ENCODE measurements at regions not wholly inside any gene's neighbourhood (a gene's known extent, or its start where the extent isn't known, plus 50 kb on each side); places are given as distances from the start of the nearest gene placed in this dataset.

DNA sequence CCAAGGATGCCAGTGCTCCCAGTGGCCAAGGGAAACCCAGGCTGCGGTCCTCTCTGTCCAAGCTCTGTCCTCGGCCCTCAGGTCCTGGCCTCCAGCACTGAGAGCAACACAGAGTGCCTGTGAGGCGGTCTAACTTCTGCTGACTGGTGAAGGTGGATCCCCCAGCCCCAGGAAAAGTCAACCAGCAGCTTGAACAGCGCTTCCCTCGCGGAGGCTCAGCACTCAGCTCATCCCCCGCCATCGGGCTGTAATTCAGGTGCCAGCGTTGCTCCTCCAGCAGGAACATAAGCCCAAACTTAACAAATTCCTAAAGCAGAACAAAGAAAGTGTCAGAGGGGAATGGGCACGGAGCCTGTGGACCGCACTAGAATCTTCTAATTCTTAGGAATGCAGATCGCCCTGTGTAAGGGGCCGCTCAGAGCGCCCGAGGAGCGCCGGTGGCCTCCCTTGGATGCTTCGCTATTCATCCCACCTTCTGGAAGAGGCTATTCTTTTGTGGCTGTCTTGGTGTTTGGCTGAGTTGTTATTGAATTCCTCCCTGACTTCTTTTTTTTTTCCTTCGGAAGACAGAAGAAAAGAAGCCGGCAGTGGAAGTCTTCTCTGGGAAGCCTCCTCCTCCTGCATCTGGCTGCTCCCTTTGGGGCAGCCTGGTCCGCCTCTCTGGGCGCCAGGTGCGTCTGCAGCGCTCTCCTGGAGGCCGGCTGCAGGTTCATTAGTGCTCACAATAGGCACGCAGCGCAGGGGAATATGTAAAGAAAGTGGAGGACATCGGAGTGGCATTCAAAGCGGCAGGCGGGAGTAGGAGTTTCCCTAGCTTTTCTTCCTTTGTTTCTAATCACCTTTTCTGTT, 905.6 kb downstream of the TSN start (continued):
- TF ChIP-seq ZKSCAN1 (IDR thresholded peaks at IDR 0.05; ENCODE audit: low read depth, low read length) (no peak), ZNF318 (IDR thresholded peaks at IDR 0.05; ENCODE audit: borderline replicate concordance in 1 of 2, low read depth in 1 of 2) (no peak), ZNF140 (CRISPR knock-in tag; IDR thresholded peaks at IDR 0.05) (no peak), TFE3 (CRISPR knock-in tag; IDR thresholded peaks at IDR 0.05) (no peak)
- TF ChIP-seq, protein P1, sequence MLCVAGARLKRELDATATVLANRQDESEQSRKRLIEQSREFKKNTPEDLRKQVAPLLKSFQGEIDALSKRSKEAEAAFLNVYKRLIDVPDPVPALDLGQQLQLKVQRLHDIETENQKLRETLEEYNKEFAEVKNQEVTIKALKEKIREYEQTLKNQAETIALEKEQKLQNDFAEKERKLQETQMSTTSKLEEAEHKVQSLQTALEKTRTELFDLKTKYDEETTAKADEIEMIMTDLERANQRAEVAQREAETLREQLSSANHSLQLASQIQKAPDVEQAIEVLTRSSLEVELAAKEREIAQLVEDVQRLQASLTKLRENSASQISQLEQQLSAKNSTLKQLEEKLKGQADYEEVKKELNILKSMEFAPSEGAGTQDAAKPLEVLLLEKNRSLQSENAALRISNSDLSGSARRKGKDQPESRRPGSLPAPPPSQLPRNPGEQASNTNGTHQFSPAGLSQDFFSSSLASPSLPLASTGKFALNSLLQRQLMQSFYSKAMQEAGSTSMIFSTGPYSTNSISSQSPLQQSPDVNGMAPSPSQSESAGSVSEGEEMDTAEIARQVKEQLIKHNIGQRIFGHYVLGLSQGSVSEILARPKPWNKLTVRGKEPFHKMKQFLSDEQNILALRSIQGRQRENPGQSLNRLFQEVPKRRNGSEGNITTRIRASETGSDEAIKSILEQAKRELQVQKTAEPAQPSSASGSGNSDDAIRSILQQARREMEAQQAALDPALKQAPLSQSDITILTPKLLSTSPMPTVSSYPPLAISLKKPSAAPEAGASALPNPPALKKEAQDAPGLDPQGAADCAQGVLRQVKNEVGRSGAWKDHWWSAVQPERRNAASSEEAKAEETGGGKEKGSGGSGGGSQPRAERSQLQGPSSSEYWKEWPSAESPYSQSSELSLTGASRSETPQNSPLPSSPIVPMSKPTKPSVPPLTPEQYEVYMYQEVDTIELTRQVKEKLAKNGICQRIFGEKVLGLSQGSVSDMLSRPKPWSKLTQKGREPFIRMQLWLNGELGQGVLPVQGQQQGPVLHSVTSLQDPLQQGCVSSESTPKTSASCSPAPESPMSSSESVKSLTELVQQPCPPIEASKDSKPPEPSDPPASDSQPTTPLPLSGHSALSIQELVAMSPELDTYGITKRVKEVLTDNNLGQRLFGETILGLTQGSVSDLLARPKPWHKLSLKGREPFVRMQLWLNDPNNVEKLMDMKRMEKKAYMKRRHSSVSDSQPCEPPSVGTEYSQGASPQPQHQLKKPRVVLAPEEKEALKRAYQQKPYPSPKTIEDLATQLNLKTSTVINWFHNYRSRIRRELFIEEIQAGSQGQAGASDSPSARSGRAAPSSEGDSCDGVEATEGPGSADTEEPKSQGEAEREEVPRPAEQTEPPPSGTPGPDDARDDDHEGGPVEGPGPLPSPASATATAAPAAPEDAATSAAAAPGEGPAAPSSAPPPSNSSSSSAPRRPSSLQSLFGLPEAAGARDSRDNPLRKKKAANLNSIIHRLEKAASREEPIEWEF (CRISPR knock-in tag; IDR thresholded peaks at IDR 0.05), result no peak
- TF ChIP-seq, protein P2, sequence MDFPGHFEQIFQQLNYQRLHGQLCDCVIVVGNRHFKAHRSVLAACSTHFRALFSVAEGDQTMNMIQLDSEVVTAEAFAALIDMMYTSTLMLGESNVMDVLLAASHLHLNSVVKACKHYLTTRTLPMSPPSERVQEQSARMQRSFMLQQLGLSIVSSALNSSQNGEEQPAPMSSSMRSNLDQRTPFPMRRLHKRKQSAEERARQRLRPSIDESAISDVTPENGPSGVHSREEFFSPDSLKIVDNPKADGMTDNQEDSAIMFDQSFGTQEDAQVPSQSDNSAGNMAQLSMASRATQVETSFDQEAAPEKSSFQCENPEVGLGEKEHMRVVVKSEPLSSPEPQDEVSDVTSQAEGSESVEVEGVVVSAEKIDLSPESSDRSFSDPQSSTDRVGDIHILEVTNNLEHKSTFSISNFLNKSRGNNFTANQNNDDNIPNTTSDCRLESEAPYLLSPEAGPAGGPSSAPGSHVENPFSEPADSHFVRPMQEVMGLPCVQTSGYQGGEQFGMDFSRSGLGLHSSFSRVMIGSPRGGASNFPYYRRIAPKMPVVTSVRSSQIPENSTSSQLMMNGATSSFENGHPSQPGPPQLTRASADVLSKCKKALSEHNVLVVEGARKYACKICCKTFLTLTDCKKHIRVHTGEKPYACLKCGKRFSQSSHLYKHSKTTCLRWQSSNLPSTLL (IDR thresholded peaks at IDR 0.05), result no peak
